Tibial nerve (tissue), 4 donors: ENCODE measurements at regions not wholly inside any gene's neighbourhood (a gene's known extent, or its start where the extent isn't known, plus 50 kb on each side); places are given as distances from the start of the nearest gene placed in this dataset.

Source experiments
- CTCF ChIP-seq, 5 experiments: fragments of 200-600 bp in 3 of 5; fragments of 450-650 bp in 2 of 5; sonication (generic) in 3 of 5; IDR thresholded peaks; one replicate each; pipeline ENCODE4 v1.5.1; 2016 to 2019; ENCODE audit warnings: antibody characterized with exemption in 5 of 5, mild to moderate bottlenecking in 3 of 5, moderate library complexity in 2 of 5
- EP300 ChIP-seq, 2 donors: sonication (generic); formaldehyde crosslinking; IDR thresholded peaks; one replicate each; pipeline ENCODE4 v1.6.1; 2017; ENCODE audit warnings: antibody characterized with exemption in 2 of 2, mild to moderate bottlenecking in 1 of 2
- POLR2A ChIP-seq, 2 donors: fragments of 450-650 bp; IDR thresholded peaks; one replicate each; pipeline ENCODE4 v1.6.1; 2017; ENCODE audit warnings: antibody characterized with exemption in 2 of 2, mild to moderate bottlenecking in 2 of 2, moderate library complexity in 2 of 2

GRCh38 chr19:31911577-31911976 lies 433.8 kb upstream of the ZNF507 start:
- TF ChIP-seq CTCF (IDR thresholded peaks at IDR 0.05) (no peak), POLR2A (IDR thresholded peaks at IDR 0.05) (no peak), EP300 (IDR thresholded peaks at IDR 0.05) (no peak)
